Smooth muscle cell (in vitro differentiated cells): ENCODE measurements at regions not wholly inside any gene's neighbourhood (a gene's known extent, or its start where the extent isn't known, plus 50 kb on each side); places are given as distances from the start of the nearest gene placed in this dataset.

Source experiments
- DNase-seq: peaks from one replicate; lab custom pipeline; 2025; ENCODE audit not compliant: unreplicated experiment; lab: John Stamatoyannopoulos, UW
- H2AFZ ChIP-seq: fragments of 200-600 bp; sonication (generic); 2 replicates; pipeline ENCODE4 v1.6.0; 2016; ENCODE audit warnings: antibody characterized with exemption, low read depth, mild to moderate bottlenecking
- H3F3A ChIP-seq: fragments of 200-600 bp; sonication (generic); 2 replicates; pipeline ENCODE4 v1.6.0; 2017; ENCODE audit warnings: antibody characterized with exemption, low read depth
- H3K27ac ChIP-seq: fragments of 200-600 bp; sonication (generic); 2 replicates; pipeline ENCODE4 v1.5.1; 2016; ENCODE audit warnings: low read depth, mild to moderate bottlenecking
- H3K27me3 ChIP-seq: fragments of 200-600 bp; sonication (generic); 2 replicates; pipeline ENCODE4 v1.6.1; 2016; ENCODE audit warnings: low read depth, mild to moderate bottlenecking
- H3K36me3 ChIP-seq: fragments of 200-600 bp; sonication (generic); 2 replicates; pipeline ENCODE4 v1.5.1; 2016; ENCODE audit warnings: low read depth
- H3K4me1 ChIP-seq: fragments of 200-600 bp; sonication (generic); 2 replicates; pipeline ENCODE4 v1.5.1; 2016; ENCODE audit warnings: low read depth
- H3K4me2 ChIP-seq: fragments of 200-600 bp; sonication (generic); 2 replicates; pipeline ENCODE4 v1.6.0; 2016; ENCODE audit warnings: mild to moderate bottlenecking
- H3K4me3 ChIP-seq: fragments of 200-600 bp; sonication (generic); 2 replicates; pipeline ENCODE4 v1.5.1; 2016; ENCODE audit warnings: mild to moderate bottlenecking
- H3K79me2 ChIP-seq: fragments of 200-600 bp; sonication (generic); 2 replicates; pipeline ENCODE4 v1.6.0; 2016; ENCODE audit warnings: low read depth, mild to moderate bottlenecking
- H3K9ac ChIP-seq: fragments of 200-600 bp; sonication (generic); 2 replicates; pipeline ENCODE4 v1.6.0; 2016; ENCODE audit warnings: low read depth
- H3K9me3 ChIP-seq: fragments of 200-600 bp; sonication (generic); replicated peaks from 2 replicates; pipeline ENCODE4 v1.5.1; 2016; ENCODE audit warnings: low read depth
- H4K20me1 ChIP-seq: fragments of 200-600 bp; sonication (generic); 2 replicates; pipeline ENCODE4 v1.6.0; 2016; ENCODE audit warnings: low read depth
- WGBS: methylation state at CpG from one replicate; pipeline ENCODE4 v1.1.7; 2016; ENCODE audit warnings: low lambda C conversion rate; 5-methylcytosine and 5-hydroxymethylcytosine counted together
- TF ChIP-seq, protein P1 (sequence below): fragments of 200-600 bp; sonication (generic); IDR thresholded peaks from 2 replicates; pipeline ENCODE4 v1.5.1; 2017; ENCODE audit warnings: borderline replicate concordance, mild to moderate bottlenecking, antibody characterized with exemption; ENCODE audit not compliant: insufficient read depth, poor library complexity, severe bottlenecking

GRCh38 chr5:117763271-117763670 lies 1188.6 kb upstream of the SEMA6A start:
- no peaks in the 10 kb centered on the region for H3K79me2 ChIP-seq
- no peaks in the 10 kb centered on the region for H3K27me3 ChIP-seq
- TF ChIP-seq, protein P1, sequence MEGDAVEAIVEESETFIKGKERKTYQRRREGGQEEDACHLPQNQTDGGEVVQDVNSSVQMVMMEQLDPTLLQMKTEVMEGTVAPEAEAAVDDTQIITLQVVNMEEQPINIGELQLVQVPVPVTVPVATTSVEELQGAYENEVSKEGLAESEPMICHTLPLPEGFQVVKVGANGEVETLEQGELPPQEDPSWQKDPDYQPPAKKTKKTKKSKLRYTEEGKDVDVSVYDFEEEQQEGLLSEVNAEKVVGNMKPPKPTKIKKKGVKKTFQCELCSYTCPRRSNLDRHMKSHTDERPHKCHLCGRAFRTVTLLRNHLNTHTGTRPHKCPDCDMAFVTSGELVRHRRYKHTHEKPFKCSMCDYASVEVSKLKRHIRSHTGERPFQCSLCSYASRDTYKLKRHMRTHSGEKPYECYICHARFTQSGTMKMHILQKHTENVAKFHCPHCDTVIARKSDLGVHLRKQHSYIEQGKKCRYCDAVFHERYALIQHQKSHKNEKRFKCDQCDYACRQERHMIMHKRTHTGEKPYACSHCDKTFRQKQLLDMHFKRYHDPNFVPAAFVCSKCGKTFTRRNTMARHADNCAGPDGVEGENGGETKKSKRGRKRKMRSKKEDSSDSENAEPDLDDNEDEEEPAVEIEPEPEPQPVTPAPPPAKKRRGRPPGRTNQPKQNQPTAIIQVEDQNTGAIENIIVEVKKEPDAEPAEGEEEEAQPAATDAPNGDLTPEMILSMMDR: no peak
- H3K4me1 ChIP-seq: no peaks in the 10 kb centered on the region
- no peaks in the 10 kb centered on the region for H3K9me3 ChIP-seq
- H3K36me3 ChIP-seq: no peaks in the 10 kb centered on the region
- H3K9ac ChIP-seq: no peak overlapping the region
- 93% methylated on average over 3 of the region's 3 CpGs for WGBS
- DNase-seq: no peak
- H3K4me3 ChIP-seq: no peak overlapping the region
- H4K20me1 ChIP-seq: no peaks in the 10 kb centered on the region
- no peak overlapping the region for H2AFZ ChIP-seq
- no peak overlapping the region for H3K27ac ChIP-seq
- no peaks in the 10 kb centered on the region for H3F3A ChIP-seq
- no peak overlapping the region for H3K4me2 ChIP-seq

DNA sequence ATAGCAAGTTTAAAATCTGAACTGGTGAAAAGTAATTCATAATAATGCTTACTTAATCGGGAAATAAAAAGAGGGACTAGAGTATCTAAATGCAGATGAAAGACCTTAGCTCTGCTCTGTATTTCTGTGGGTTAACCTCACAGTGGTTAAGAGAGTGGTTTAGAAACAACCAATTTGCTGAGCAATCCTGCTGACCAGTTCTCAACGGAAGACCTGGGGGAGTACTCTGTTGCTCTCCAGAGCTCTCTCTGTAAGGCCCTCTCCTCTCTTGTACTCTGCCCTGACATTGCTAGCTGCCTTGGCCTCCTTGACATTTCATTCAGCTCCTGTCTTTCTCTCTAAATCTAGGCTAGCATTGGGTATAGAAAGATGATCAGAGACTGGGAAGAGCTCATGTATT lies 1186.6 kb upstream of the SEMA6A start:
- no peak for DNase-seq
- H3K4me1 ChIP-seq: no peaks in the 10 kb centered on the region
- TF ChIP-seq, protein P1: no peak

GRCh38 chr5:117759849-117760499 lies 1185.4 kb upstream of the SEMA6A start:
- TF ChIP-seq, protein P1: no peak
- Histone ChIP-seq H3K27ac (no peak overlapping the region), H4K20me1 (no peaks in the 10 kb centered on the region), H3K4me1 (no peaks in the 10 kb centered on the region), H3K36me3 (no peaks in the 10 kb centered on the region), H3F3A (no peaks in the 10 kb centered on the region), H3K4me3 (no peak overlapping the region), H3K27me3 (no peaks in the 10 kb centered on the region), H3K79me2 (no peaks in the 10 kb centered on the region), H3K4me2 (no peak overlapping the region), H3K9ac (no peak overlapping the region), H2AFZ (peak overlapping the region; percentile 35), H3K9me3 (no peaks in the 10 kb centered on the region)
- 69% methylated on average over 4 of the region's 4 CpGs for WGBS
- DNase-seq: no peak

More for the DNA sequence above, 1186.6 kb upstream of the SEMA6A start:
- no peak overlapping the region for H2AFZ ChIP-seq
- H3K27me3 ChIP-seq: no peaks in the 10 kb centered on the region
- H3K9ac ChIP-seq: no peak overlapping the region
- no peaks in the 10 kb centered on the region for H3K36me3 ChIP-seq
- no peaks in the 10 kb centered on the region for H4K20me1 ChIP-seq
- H3F3A ChIP-seq: no peaks in the 10 kb centered on the region
- no peak overlapping the region for H3K4me2 ChIP-seq
- H3K27ac ChIP-seq: no peak overlapping the region
- H3K9me3 ChIP-seq: no peaks in the 10 kb centered on the region
- no peaks in the 10 kb centered on the region for H3K79me2 ChIP-seq
- no peak overlapping the region for H3K4me3 ChIP-seq
- 63% methylated on average over 2 of the region's 2 CpGs for WGBS

- H4K20me1 ChIP-seq: no peaks in the 10 kb centered on the region
- H3K27me3 ChIP-seq: no peaks in the 10 kb centered on the region
- DNase-seq: no peak
- H2AFZ ChIP-seq: no peak overlapping the region
- no peaks in the 10 kb centered on the region for H3F3A ChIP-seq
- no peaks in the 10 kb centered on the region for H3K36me3 ChIP-seq
- no peaks in the 10 kb centered on the region for H3K79me2 ChIP-seq
- H3K27ac ChIP-seq: no peak overlapping the region
- WGBS: 86% methylated on average over 2 of the region's 2 CpGs
- no peaks in the 10 kb centered on the region for H3K9me3 ChIP-seq
- H3K4me2 ChIP-seq: no peak overlapping the region
- no peak overlapping the region for H3K4me3 ChIP-seq
- no peak overlapping the region for H3K9ac ChIP-seq
- TF ChIP-seq, protein P1: no peak
- no peaks in the 10 kb centered on the region for H3K4me1 ChIP-seq
These were observed 1177.8 kb upstream of the SEMA6A start for GRCh38 chr5:117752403-117752802.
